ENCODE measurements at regions not wholly inside any gene's neighbourhood (a gene's known extent, or its start where the extent isn't known, plus 50 kb on each side); places are given as distances from the start of the nearest gene placed in this dataset.
"Not testable (repeated sequence)": the region's sequence is repeated elsewhere in the genome, so short reads cannot be mapped to it uniquely, and the experiment has no call there.

DNA sequence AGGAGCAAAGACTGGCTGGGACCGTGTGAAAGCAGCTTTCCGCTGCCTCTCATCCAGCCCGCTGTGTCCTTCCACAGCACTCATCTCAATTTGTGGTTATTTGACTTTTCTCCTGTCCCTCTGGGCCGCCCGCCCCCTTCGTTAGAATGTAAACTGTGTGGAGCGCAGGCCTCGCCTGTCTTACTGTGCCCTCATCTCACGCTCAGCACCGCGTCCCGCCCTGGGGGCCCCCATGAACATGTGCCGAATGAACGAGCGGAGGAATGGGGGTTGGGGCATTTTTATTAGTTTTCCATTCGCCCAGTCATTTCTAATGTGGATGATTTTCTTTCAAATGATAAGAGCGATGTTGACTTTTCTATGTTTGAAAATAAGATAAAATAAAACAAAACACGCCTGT is 159.1 kb upstream of the ZNF469 start:
- TF ChIP-seq, protein P1, sequence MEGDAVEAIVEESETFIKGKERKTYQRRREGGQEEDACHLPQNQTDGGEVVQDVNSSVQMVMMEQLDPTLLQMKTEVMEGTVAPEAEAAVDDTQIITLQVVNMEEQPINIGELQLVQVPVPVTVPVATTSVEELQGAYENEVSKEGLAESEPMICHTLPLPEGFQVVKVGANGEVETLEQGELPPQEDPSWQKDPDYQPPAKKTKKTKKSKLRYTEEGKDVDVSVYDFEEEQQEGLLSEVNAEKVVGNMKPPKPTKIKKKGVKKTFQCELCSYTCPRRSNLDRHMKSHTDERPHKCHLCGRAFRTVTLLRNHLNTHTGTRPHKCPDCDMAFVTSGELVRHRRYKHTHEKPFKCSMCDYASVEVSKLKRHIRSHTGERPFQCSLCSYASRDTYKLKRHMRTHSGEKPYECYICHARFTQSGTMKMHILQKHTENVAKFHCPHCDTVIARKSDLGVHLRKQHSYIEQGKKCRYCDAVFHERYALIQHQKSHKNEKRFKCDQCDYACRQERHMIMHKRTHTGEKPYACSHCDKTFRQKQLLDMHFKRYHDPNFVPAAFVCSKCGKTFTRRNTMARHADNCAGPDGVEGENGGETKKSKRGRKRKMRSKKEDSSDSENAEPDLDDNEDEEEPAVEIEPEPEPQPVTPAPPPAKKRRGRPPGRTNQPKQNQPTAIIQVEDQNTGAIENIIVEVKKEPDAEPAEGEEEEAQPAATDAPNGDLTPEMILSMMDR (IDR thresholded peaks at IDR 0.05) = not testable (repeated sequence)
- not testable (repeated sequence) for TF ChIP-seq EP300, POLR2A (IDR thresholded peaks at IDR 0.05)
